OCI-LY1 (cell line): ENCODE measurements at regions not wholly inside any gene's neighbourhood (a gene's known extent, or its start where the extent isn't known, plus 50 kb on each side); places are given as distances from the start of the nearest gene placed in this dataset.

Experiments used
- CTCF ChIP-seq: fragments of 200-600 bp; sonication (generic), shearing (Covaris generic); IDR thresholded peaks from 2 replicates; pipeline ENCODE4 v1.5.1; 2017; ENCODE audit warnings: mild to moderate bottlenecking, antibody characterized with exemption, low read length, moderate library complexity, mixed read lengths
- EZH2 ChIP-seq: fragments of 200-600 bp; sonication (generic), shearing (Covaris generic); IDR thresholded peaks from 2 replicates; pipeline ENCODE4 v1.8.0; 2017; ENCODE audit warnings: borderline replicate concordance, mixed run types, mild to moderate bottlenecking, antibody characterized with exemption, low read length, moderate library complexity, mixed read lengths

GRCh38 chr14:98370352-98370751 lies 901.6 kb downstream of the BCL11B start:
- TF ChIP-seq CTCF (no peak), EZH2 (no peak)
